Activated CD8-positive, alpha-beta T cell treated with anti-CD3 and anti-CD28 coated beads for 36 hours (primary cell): ENCODE measurements at regions not wholly inside any gene's neighbourhood (a gene's known extent, or its start where the extent isn't known, plus 50 kb on each side); places are given as distances from the start of the nearest gene placed in this dataset.

Source experiments
- ATAC-seq: fragments of 200-7000 bp; cut with Tn5 transposase; one replicate; pipeline ENCODE4 v1.10.0; 2021; ENCODE audit warnings: mild to moderate bottlenecking, moderate library complexity
- CTCF ChIA-PET: fragments of 350-600 bp; sonication (Branson Sonifier 250); formaldehyde crosslinking; loops from one replicate; lab custom pipeline; 2021; ENCODE audit warnings: antibody characterized with exemption; lab: Charles Lee
- POLR2A ChIA-PET: fragments of 350-600 bp; sonication (Branson Sonifier 250); formaldehyde crosslinking; loops from one replicate; lab custom pipeline; 2021; ENCODE audit warnings: antibody characterized with exemption; lab: Charles Lee
- DNase-seq: peaks from one replicate; pipeline ENCODE4 v3.0.0-alpha.2; 2020
- H3K27ac Mint-ChIP-seq: one replicate; pipeline ENCODE4 v1.8.0; 2021; ENCODE audit warnings: mild to moderate bottlenecking, mixed read lengths
- H3K27me3 Mint-ChIP-seq: one replicate; pipeline ENCODE4 v1.8.0; 2021; ENCODE audit warnings: mixed read lengths
- H3K36me3 Mint-ChIP-seq: one replicate; pipeline ENCODE4 v1.8.0; 2021; ENCODE audit warnings: low read depth, mixed read lengths
- H3K4me1 Mint-ChIP-seq: one replicate; pipeline ENCODE4 v1.8.0; 2021; ENCODE audit warnings: low read depth, mixed read lengths
- H3K4me3 Mint-ChIP-seq: one replicate; pipeline ENCODE4 v1.8.0; 2021; ENCODE audit warnings: mild to moderate bottlenecking, moderate library complexity, mixed read lengths
- H3K9me3 Mint-ChIP-seq: one replicate; pipeline ENCODE4 v1.8.0; 2021; ENCODE audit warnings: mixed read lengths
- intact Hi-C: fragments of 100-400 bp; cut with micrococcal nuclease; formaldehyde crosslinking; loops from one replicate; pipeline ENCODE4 v1.10.0; 2022
- TF ChIP-seq, protein P1 (sequence below): fragments of 200-600 bp; IDR thresholded peaks from one replicate; pipeline ENCODE4 v1.8.0; 2022; ENCODE audit warnings: antibody characterized with exemption, mild to moderate bottlenecking

- ATAC-seq, result no peak
- Mint-ChIP-seq H3K27ac (no peak overlapping the region), H3K9me3 (peaks cover 4% of the 10 kb centered on the region), H3K4me3 (no peak overlapping the region), H3K4me1 (no peaks in the 10 kb centered on the region), H3K36me3 (no peaks in the 10 kb centered on the region), H3K27me3 (peaks cover 13% of the 10 kb centered on the region)
- TF ChIP-seq, protein P1, sequence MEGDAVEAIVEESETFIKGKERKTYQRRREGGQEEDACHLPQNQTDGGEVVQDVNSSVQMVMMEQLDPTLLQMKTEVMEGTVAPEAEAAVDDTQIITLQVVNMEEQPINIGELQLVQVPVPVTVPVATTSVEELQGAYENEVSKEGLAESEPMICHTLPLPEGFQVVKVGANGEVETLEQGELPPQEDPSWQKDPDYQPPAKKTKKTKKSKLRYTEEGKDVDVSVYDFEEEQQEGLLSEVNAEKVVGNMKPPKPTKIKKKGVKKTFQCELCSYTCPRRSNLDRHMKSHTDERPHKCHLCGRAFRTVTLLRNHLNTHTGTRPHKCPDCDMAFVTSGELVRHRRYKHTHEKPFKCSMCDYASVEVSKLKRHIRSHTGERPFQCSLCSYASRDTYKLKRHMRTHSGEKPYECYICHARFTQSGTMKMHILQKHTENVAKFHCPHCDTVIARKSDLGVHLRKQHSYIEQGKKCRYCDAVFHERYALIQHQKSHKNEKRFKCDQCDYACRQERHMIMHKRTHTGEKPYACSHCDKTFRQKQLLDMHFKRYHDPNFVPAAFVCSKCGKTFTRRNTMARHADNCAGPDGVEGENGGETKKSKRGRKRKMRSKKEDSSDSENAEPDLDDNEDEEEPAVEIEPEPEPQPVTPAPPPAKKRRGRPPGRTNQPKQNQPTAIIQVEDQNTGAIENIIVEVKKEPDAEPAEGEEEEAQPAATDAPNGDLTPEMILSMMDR, result no peak
- DNase-seq, result no peak
- POLR2A ChIA-PET, result interaction anchor here (0.6 kb wide), 1 partner anchor 730 kb away, joined by 3 read pairs; no protein-coding TSS in a partner anchor
- CTCF ChIA-PET, result interaction anchor here (1.3 kb wide), 1 partner anchor 12 kb away, joined by 3 read pairs; no protein-coding TSS in a partner anchor
- intact Hi-C loops, result no loop called here
Observed at GRCh38 chr20:10724449-10725173, 50.8 kb upstream of the JAG1 start.

- H3K27ac Mint-ChIP-seq, result no peak overlapping the region
- ATAC-seq (no peak), DNase-seq (no peak)
- no peaks in the 10 kb centered on the region for H3K4me1 Mint-ChIP-seq
- no peak overlapping the region for H3K4me3 Mint-ChIP-seq
- no peaks in the 10 kb centered on the region for H3K36me3 Mint-ChIP-seq
- intact Hi-C loops, result no loop called here
- H3K27me3 Mint-ChIP-seq, result peaks cover 7% of the 10 kb centered on the region
- POLR2A ChIA-PET, result no interaction called here
- CTCF ChIA-PET, result no interaction called here
- TF ChIP-seq, protein P1, result no peak
- peaks cover 4% of the 10 kb centered on the region for H3K9me3 Mint-ChIP-seq
Observed at GRCh38 chr20:10728873-10729670, 55.3 kb upstream of the JAG1 start.

DNA sequence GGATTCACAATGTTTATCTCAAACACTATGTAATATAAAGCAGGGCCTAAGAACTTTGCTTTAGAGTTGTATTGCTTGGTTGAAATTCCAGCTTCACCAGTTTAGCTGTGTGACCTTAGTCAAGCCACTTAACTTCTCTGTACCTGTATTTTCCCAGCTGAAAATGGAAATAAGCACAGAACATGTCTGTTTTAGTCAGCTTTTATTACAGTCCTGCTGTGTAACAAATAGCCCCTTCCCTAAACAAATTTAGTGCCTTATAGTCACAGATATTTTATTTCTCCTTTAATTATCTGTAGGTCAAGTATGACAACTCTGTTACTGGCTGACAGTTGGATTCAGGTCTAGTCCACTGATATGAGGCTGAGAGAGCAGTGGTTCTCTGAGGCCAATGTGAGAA, 56.0 kb upstream of the JAG1 start:
- H3K36me3 Mint-ChIP-seq, result no peaks in the 10 kb centered on the region

DNA sequence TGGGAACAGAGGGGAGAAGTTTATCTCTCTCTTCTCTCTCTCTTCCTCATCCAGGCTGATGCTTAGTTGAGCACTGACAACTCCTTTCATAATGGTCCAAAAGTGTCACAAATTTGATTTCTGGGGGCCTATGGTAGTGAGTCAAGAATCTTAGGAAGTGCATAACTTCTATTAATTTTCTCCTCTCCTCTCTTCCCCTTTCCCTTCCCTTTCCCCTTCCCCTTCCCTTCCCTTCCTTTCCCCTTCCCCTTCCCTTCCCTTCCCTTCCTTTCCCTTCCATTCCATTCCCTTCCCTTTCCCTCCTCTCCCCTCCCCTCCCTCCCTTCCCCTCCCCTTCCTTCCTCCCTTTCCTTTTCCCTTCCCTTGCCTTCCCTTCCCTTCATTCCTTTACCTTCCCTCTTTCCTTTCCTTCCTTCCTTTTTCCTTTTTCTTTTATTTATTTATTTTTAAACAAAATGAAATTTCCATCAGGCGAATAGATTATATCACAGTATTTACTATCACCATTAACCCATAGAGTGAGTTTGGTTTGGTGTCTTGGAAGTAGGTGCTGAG, 56.9 kb upstream of the JAG1 start:
- DNase-seq (no peak), ATAC-seq (no peak)
- Mint-ChIP-seq H3K4me1 (no peaks in the 10 kb centered on the region), H3K4me3 (no peak overlapping the region), H3K27ac (no peak overlapping the region), H3K27me3 (peaks cover 7% of the 10 kb centered on the region), H3K9me3 (peaks cover 4% of the 10 kb centered on the region), H3K36me3 (no peaks in the 10 kb centered on the region)
- intact Hi-C loops, result no loop called here
- ChIA-PET CTCF (no interaction called here), POLR2A (no interaction called here)
- TF ChIP-seq, protein P1, result no peak

More for the DNA sequence above, 56.0 kb upstream of the JAG1 start:
- ChIA-PET POLR2A (no interaction called here), CTCF (no interaction called here)
- DNase-seq (no peak), ATAC-seq (no peak)
- H3K4me1 Mint-ChIP-seq, result no peaks in the 10 kb centered on the region
- peaks cover 7% of the 10 kb centered on the region for H3K27me3 Mint-ChIP-seq
- no peak overlapping the region for H3K27ac Mint-ChIP-seq
- TF ChIP-seq, protein P1, result no peak
- H3K4me3 Mint-ChIP-seq, result no peak overlapping the region
- peaks cover 4% of the 10 kb centered on the region for H3K9me3 Mint-ChIP-seq
- intact Hi-C loops, result no loop called here
